ENCODE measurements at regions not wholly inside any gene's neighbourhood (a gene's known extent, or its start where the extent isn't known, plus 50 kb on each side); places are given as distances from the start of the nearest gene placed in this dataset.

DNA sequence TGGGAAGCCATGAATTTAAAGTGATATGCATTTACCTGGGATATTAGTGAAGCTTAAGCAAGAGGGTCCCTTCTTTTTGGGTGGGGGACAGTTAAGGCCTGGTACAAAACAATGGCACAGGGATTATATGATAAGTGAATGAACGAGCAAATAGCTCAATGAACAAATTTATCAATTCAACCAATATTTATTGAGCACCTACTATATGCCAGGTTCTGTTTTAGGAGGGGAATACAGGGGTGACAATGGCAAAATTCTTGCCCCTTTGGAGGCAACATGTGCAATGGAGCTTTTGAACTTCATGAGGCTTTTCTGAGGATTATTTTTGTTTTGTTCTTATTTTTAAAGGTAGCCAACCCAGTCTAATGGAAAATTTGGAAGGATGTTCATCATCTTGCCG lies 68.2 kb downstream of the FOXD2 start:
- TF ChIP-seq USF1 (CRISPR knock-in tag; IDR thresholded peaks at IDR 0.05) (no peak), NFE2L1 (CRISPR knock-in tag; IDR thresholded peaks at IDR 0.05) (no peak), CTCF (IDR thresholded peaks at IDR 0.05) (no peak), MYBL2 (CRISPR knock-in tag; IDR thresholded peaks at IDR 0.05) (no peak), ELF4 (CRISPR knock-in tag; IDR thresholded peaks at IDR 0.05; ENCODE audit: low read depth) (no peak), MLX (CRISPR knock-in tag; IDR thresholded peaks at IDR 0.05) (no peak), TCF7 (CRISPR knock-in tag; IDR thresholded peaks at IDR 0.05; ENCODE audit: low read depth) (no peak), CREB1 (CRISPR knock-in tag; IDR thresholded peaks at IDR 0.05) (no peak), ZNF425 (CRISPR knock-in tag; conservative IDR thresholded peaks at IDR 0.05) (no peak), JUN (CRISPR knock-in tag; IDR thresholded peaks at IDR 0.05) (no peak), FOXK1 (CRISPR knock-in tag; IDR thresholded peaks at IDR 0.05) (no peak)
- TF ChIP-seq, protein P1, sequence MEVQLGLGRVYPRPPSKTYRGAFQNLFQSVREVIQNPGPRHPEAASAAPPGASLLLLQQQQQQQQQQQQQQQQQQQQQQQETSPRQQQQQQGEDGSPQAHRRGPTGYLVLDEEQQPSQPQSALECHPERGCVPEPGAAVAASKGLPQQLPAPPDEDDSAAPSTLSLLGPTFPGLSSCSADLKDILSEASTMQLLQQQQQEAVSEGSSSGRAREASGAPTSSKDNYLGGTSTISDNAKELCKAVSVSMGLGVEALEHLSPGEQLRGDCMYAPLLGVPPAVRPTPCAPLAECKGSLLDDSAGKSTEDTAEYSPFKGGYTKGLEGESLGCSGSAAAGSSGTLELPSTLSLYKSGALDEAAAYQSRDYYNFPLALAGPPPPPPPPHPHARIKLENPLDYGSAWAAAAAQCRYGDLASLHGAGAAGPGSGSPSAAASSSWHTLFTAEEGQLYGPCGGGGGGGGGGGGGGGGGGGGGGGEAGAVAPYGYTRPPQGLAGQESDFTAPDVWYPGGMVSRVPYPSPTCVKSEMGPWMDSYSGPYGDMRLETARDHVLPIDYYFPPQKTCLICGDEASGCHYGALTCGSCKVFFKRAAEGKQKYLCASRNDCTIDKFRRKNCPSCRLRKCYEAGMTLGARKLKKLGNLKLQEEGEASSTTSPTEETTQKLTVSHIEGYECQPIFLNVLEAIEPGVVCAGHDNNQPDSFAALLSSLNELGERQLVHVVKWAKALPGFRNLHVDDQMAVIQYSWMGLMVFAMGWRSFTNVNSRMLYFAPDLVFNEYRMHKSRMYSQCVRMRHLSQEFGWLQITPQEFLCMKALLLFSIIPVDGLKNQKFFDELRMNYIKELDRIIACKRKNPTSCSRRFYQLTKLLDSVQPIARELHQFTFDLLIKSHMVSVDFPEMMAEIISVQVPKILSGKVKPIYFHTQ (CRISPR knock-in tag; IDR thresholded peaks at IDR 0.05) = no peak
- TF ChIP-seq, protein P2, sequence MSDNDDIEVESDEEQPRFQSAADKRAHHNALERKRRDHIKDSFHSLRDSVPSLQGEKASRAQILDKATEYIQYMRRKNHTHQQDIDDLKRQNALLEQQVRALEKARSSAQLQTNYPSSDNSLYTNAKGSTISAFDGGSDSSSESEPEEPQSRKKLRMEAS (CRISPR knock-in tag; IDR thresholded peaks at IDR 0.05) = no peak

All from WTC11 (cell line).